ENCODE measurements at regions not wholly inside any gene's neighbourhood (a gene's known extent, or its start where the extent isn't known, plus 50 kb on each side); places are given as distances from the start of the nearest gene placed in this dataset.

- peaks cover 4 to 28% (median 12%) of the 10 kb centered on the region in 5 donors for H3K27me3 Mint-ChIP-seq
- DNase-seq = no peak
- H3K36me3 Mint-ChIP-seq = peaks cover 0 to 2% (median 0%) of the 10 kb centered on the region in 5 donors
- H3K4me3 Mint-ChIP-seq = peak overlapping the region in 1 of 10 donors; percentile 5
- no peak overlapping the region for H3K4me3 ChIP-seq (ENCODE audit: low read length)
- no peak overlapping the region for H3K27ac ChIP-seq (ENCODE audit: low read depth, low read length)
- H3K36me3 ChIP-seq (ENCODE audit: control insufficient read depth in 2 of 3, insufficient read depth in 3 of 3, low read length in 3 of 3) = no peaks in the 10 kb centered on the region
- H3K9me3 ChIP-seq (ENCODE audit: control insufficient read depth in 2 of 3, low read length in 3 of 3) = no peaks in the 10 kb centered on the region
- H3K4me1 ChIP-seq (ENCODE audit: control insufficient read depth in 2 of 2, insufficient read depth in 2 of 2, low read length in 2 of 2) = no peaks in the 10 kb centered on the region
- no peak for ATAC-seq
- POLR2A ChIA-PET = no interaction called here
- H3K9me3 Mint-ChIP-seq = peaks cover 0 to 3% (median 0%) of the 10 kb centered on the region in 11 donors
- H3K27ac Mint-ChIP-seq = peak overlapping the region in 1 of 9 donors; percentile 30
- H3K27me3 ChIP-seq (ENCODE audit: control insufficient read depth in 2 of 2, insufficient read depth in 2 of 2, low read length in 2 of 2) = no peaks in the 10 kb centered on the region
- H3K4me1 Mint-ChIP-seq = peaks cover 0 to 14% (median 0%) of the 10 kb centered on the region in 7 donors
- intact Hi-C loops (cut with micrococcal nuclease) = no loop called here
- CTCF ChIA-PET = no interaction called here
Measured at GRCh38 chr11:113577356-113578032, 102.3 kb upstream of the DRD2 start.

GRCh38 chr11:113574586-113574985 lies 99.4 kb upstream of the DRD2 start:
- no peak for ATAC-seq
- intact Hi-C loops (cut with micrococcal nuclease) = no loop called here
- DNase-seq = no peak
- Histone ChIP-seq H3K9me3 (ENCODE audit: control insufficient read depth in 2 of 3, low read length in 3 of 3) (no peaks in the 10 kb centered on the region), H3K4me1 (ENCODE audit: control insufficient read depth in 2 of 2, insufficient read depth in 2 of 2, low read length in 2 of 2) (no peaks in the 10 kb centered on the region), H3K4me3 (ENCODE audit: low read length) (no peak overlapping the region), H3K36me3 (ENCODE audit: control insufficient read depth in 2 of 3, insufficient read depth in 3 of 3, low read length in 3 of 3) (no peaks in the 10 kb centered on the region), H3K27ac (ENCODE audit: low read depth, low read length) (no peak overlapping the region), H3K27me3 (ENCODE audit: control insufficient read depth in 2 of 2, insufficient read depth in 2 of 2, low read length in 2 of 2) (no peaks in the 10 kb centered on the region)
- Mint-ChIP-seq H3K4me3 (no peak overlapping the region), H3K27ac (no peak overlapping the region), H3K27me3 (peaks cover 4 to 25% (median 17%) of the 10 kb centered on the region in 5 donors), H3K4me1 (peaks cover 0 to 19% (median 0%) of the 10 kb centered on the region in 7 donors), H3K36me3 (peaks cover 0 to 2% (median 0%) of the 10 kb centered on the region in 5 donors), H3K9me3 (peaks cover 0 to 3% (median 0%) of the 10 kb centered on the region in 11 donors)
- POLR2A ChIA-PET = no interaction called here
- CTCF ChIA-PET = no interaction called here

GRCh38 chr11:113574171-113574570 lies 99.0 kb upstream of the DRD2 start:
- DNase-seq (no peak), ATAC-seq (no peak)
- ChIA-PET POLR2A (no interaction called here), CTCF (no interaction called here)
- Histone ChIP-seq H3K27me3 (ENCODE audit: control insufficient read depth in 2 of 2, insufficient read depth in 2 of 2, low read length in 2 of 2) (no peaks in the 10 kb centered on the region), H3K4me3 (ENCODE audit: low read length) (no peak overlapping the region), H3K9me3 (ENCODE audit: control insufficient read depth in 2 of 3, low read length in 3 of 3) (no peaks in the 10 kb centered on the region), H3K36me3 (ENCODE audit: control insufficient read depth in 2 of 3, insufficient read depth in 3 of 3, low read length in 3 of 3) (no peaks in the 10 kb centered on the region), H3K4me1 (ENCODE audit: control insufficient read depth in 2 of 2, insufficient read depth in 2 of 2, low read length in 2 of 2) (no peaks in the 10 kb centered on the region), H3K27ac (ENCODE audit: low read depth, low read length) (no peak overlapping the region)
- no peak overlapping the region for H3K27ac Mint-ChIP-seq
- intact Hi-C loops (cut with micrococcal nuclease) = no loop called here
- H3K36me3 Mint-ChIP-seq = peaks cover 0 to 2% (median 0%) of the 10 kb centered on the region in 5 donors
- H3K4me3 Mint-ChIP-seq = no peak overlapping the region
- H3K27me3 Mint-ChIP-seq = peaks cover 4 to 25% (median 17%) of the 10 kb centered on the region in 5 donors
- H3K9me3 Mint-ChIP-seq = peaks cover 0 to 3% (median 0%) of the 10 kb centered on the region in 11 donors
- peaks cover 0 to 18% (median 0%) of the 10 kb centered on the region in 7 donors for H3K4me1 Mint-ChIP-seq

GRCh38 chr11:113572136-113572735 lies 97.0 kb upstream of the DRD2 start:
- CTCF ChIA-PET = no interaction called here
- H3K4me3 ChIP-seq (ENCODE audit: low read length) = no peak overlapping the region
- intact Hi-C loops (cut with micrococcal nuclease) = no loop called here

GRCh38 chr11:113571531-113571930 lies 96.3 kb upstream of the DRD2 start:
- no peaks in the 10 kb centered on the region for H3K9me3 ChIP-seq (ENCODE audit: control insufficient read depth in 2 of 3, low read length in 3 of 3)
- H3K27me3 ChIP-seq (ENCODE audit: control insufficient read depth in 2 of 2, insufficient read depth in 2 of 2, low read length in 2 of 2) = no peaks in the 10 kb centered on the region
- no peak overlapping the region for H3K27ac ChIP-seq (ENCODE audit: low read depth, low read length)
- peaks cover 7 to 23% (median 14%) of the 10 kb centered on the region in 5 donors for H3K27me3 Mint-ChIP-seq
- no peak overlapping the region for H3K4me3 ChIP-seq (ENCODE audit: low read length)
- ChIA-PET POLR2A (no interaction called here), CTCF (no interaction called here)
- H3K36me3 Mint-ChIP-seq = peaks cover 0 to 2% (median 0%) of the 10 kb centered on the region in 5 donors
- no peak overlapping the region for H3K27ac Mint-ChIP-seq
- H3K4me1 Mint-ChIP-seq = peaks cover 0 to 5% (median 0%) of the 10 kb centered on the region in 7 donors
- peaks cover 0 to 3% (median 0%) of the 10 kb centered on the region in 11 donors for H3K9me3 Mint-ChIP-seq
- intact Hi-C loops (cut with micrococcal nuclease) = no loop called here
- no peaks in the 10 kb centered on the region for H3K4me1 ChIP-seq (ENCODE audit: control insufficient read depth in 2 of 2, insufficient read depth in 2 of 2, low read length in 2 of 2)
- H3K4me3 Mint-ChIP-seq = no peak overlapping the region
- DNase-seq = no peak
- no peak for ATAC-seq
- no peaks in the 10 kb centered on the region for H3K36me3 ChIP-seq (ENCODE audit: control insufficient read depth in 2 of 3, insufficient read depth in 3 of 3, low read length in 3 of 3)

More at GRCh38 chr11:113572136-113572735, 97.0 kb upstream of the DRD2 start:
- Mint-ChIP-seq H3K4me1 (peaks cover 0 to 5% (median 0%) of the 10 kb centered on the region in 7 donors), H3K9me3 (peaks cover 0 to 3% (median 0%) of the 10 kb centered on the region in 11 donors), H3K36me3 (peaks cover 0 to 2% (median 0%) of the 10 kb centered on the region in 5 donors), H3K4me3 (no peak overlapping the region), H3K27me3 (peaks cover 1 to 23% (median 12%) of the 10 kb centered on the region in 5 donors), H3K27ac (no peak overlapping the region)
- DNase-seq = no peak
- POLR2A ChIA-PET = no interaction called here
- Histone ChIP-seq H3K9me3 (ENCODE audit: control insufficient read depth in 2 of 3, low read length in 3 of 3) (no peaks in the 10 kb centered on the region), H3K36me3 (ENCODE audit: control insufficient read depth in 2 of 3, insufficient read depth in 3 of 3, low read length in 3 of 3) (no peaks in the 10 kb centered on the region), H3K4me1 (ENCODE audit: control insufficient read depth in 2 of 2, insufficient read depth in 2 of 2, low read length in 2 of 2) (no peaks in the 10 kb centered on the region), H3K27me3 (ENCODE audit: control insufficient read depth in 2 of 2, insufficient read depth in 2 of 2, low read length in 2 of 2) (no peaks in the 10 kb centered on the region), H3K27ac (ENCODE audit: low read depth, low read length) (no peak overlapping the region)
- ATAC-seq = no peak

- Histone ChIP-seq H3K4me3 (ENCODE audit: low read length) (no peak overlapping the region), H3K27ac (ENCODE audit: low read depth, low read length) (no peak overlapping the region), H3K4me1 (ENCODE audit: control insufficient read depth in 2 of 2, insufficient read depth in 2 of 2, low read length in 2 of 2) (no peaks in the 10 kb centered on the region), H3K36me3 (ENCODE audit: control insufficient read depth in 2 of 3, insufficient read depth in 3 of 3, low read length in 3 of 3) (no peaks in the 10 kb centered on the region), H3K27me3 (ENCODE audit: control insufficient read depth in 2 of 2, insufficient read depth in 2 of 2, low read length in 2 of 2) (no peaks in the 10 kb centered on the region), H3K9me3 (ENCODE audit: control insufficient read depth in 2 of 3, low read length in 3 of 3) (no peaks in the 10 kb centered on the region)
- intact Hi-C loops (cut with micrococcal nuclease) = no loop called here
- H3K4me3 Mint-ChIP-seq = no peak overlapping the region
- no peaks in the 10 kb centered on the region for H3K36me3 Mint-ChIP-seq
- no peak for DNase-seq
- H3K27me3 Mint-ChIP-seq = peaks cover 7 to 22% (median 17%) of the 10 kb centered on the region in 5 donors
- peaks cover 0 to 1% (median 0%) of the 10 kb centered on the region in 11 donors for H3K9me3 Mint-ChIP-seq
- ChIA-PET POLR2A (interaction anchor here (0.6 kb wide), 1 partner anchor 11 kb away, joined by 3 read pairs; no protein-coding TSS in a partner anchor), CTCF (no interaction called here)
- no peak overlapping the region for H3K27ac Mint-ChIP-seq
- H3K4me1 Mint-ChIP-seq = peaks cover 0 to 5% (median 0%) of the 10 kb centered on the region in 7 donors
- ATAC-seq = no peak
Measured at GRCh38 chr11:113570906-113571305, 95.7 kb upstream of the DRD2 start.

Data from naive thymus-derived CD4-positive, alpha-beta T cell (primary cell).